ENCODE measurements at regions not wholly inside any gene's neighbourhood (a gene's known extent, or its start where the extent isn't known, plus 50 kb on each side); places are given as distances from the start of the nearest gene placed in this dataset.

DNA sequence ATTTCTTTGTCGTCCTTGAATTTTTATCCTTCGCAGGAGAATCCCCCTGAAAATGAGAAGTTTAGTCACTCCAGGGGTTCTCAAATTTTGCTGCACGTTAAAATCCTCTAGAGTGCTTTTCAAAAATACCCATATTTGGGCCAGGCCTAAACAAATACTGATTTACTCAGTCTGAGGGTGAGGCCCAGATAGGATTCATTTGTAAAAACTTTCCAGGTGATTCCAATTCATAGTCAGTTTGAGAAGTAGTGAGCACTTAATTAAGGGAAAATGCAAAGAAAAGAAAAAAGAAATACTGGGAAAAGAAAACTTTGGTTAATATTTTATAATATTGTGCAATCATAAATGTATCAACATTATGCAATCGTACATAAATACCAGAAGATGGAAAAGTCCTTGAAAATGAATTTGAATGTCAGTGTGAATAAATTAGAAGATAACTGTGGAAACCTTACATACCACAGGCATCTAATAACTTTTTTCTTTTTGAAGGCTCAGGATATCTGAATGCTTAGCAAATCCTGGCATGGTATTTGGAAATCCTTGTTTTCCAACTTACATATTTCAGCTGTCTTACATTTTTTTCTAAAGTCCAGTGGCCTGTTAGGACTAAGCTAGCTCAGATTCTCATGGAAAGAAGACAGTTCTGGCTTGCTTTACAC, 116.5 kb upstream of the DAPK1 start:
- Histone ChIP-seq H3K36me3 (ENCODE audit: control insufficient read depth in 2 of 2, extremely low read depth in 1 of 2, insufficient read depth in 2 of 2, low read length in 2 of 2) (no peaks in the 10 kb centered on the region), H2AFZ (ENCODE audit: control insufficient read depth, low read length) (no peak overlapping the region), H3K9ac (ENCODE audit: control insufficient read depth, extremely low read depth, insufficient read depth, low read length) (no peak overlapping the region), H3K27ac (ENCODE audit: control insufficient read depth, insufficient read depth, low read length) (no peak overlapping the region), H3K4me2 (ENCODE audit: control insufficient read depth, extremely low read depth, insufficient read depth, low read depth, low read length) (no peak overlapping the region), H3K9me3 (ENCODE audit: control insufficient read depth, low read depth, low read length) (no peaks in the 10 kb centered on the region), H3K27me3 (ENCODE audit: control insufficient read depth, extremely low read depth, insufficient read depth, low read length) (no peaks in the 10 kb centered on the region), H3K79me2 (ENCODE audit: control insufficient read depth, insufficient read depth, low read length) (no peaks in the 10 kb centered on the region), H3K4me3 (ENCODE audit: control insufficient read depth in 2 of 3, extremely low read depth in 1 of 3, insufficient read depth in 2 of 3, low read depth in 1 of 3, low read length in 3 of 3) (no peak overlapping the region), H3K9me1 (ENCODE audit: control insufficient read depth, extremely low read depth, insufficient read depth, low read length) (no peaks in the 10 kb centered on the region), H4K20me1 (ENCODE audit: control insufficient read depth, extremely low read depth, insufficient read depth, low read length) (no peaks in the 10 kb centered on the region), H3K4me1 (ENCODE audit: control insufficient read depth, extremely low read depth, insufficient read depth, low read length) (no peaks in the 10 kb centered on the region)
- no peak for FAIRE-seq
- TF ChIP-seq EZH2 (IDR thresholded peaks at IDR 0.05; ENCODE audit: low read length): no peak
- TF ChIP-seq, protein P1, sequence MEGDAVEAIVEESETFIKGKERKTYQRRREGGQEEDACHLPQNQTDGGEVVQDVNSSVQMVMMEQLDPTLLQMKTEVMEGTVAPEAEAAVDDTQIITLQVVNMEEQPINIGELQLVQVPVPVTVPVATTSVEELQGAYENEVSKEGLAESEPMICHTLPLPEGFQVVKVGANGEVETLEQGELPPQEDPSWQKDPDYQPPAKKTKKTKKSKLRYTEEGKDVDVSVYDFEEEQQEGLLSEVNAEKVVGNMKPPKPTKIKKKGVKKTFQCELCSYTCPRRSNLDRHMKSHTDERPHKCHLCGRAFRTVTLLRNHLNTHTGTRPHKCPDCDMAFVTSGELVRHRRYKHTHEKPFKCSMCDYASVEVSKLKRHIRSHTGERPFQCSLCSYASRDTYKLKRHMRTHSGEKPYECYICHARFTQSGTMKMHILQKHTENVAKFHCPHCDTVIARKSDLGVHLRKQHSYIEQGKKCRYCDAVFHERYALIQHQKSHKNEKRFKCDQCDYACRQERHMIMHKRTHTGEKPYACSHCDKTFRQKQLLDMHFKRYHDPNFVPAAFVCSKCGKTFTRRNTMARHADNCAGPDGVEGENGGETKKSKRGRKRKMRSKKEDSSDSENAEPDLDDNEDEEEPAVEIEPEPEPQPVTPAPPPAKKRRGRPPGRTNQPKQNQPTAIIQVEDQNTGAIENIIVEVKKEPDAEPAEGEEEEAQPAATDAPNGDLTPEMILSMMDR (optimal IDR thresholded peaks at IDR 0.05 in 1 of 3, IDR thresholded peaks at IDR 0.05 in 1 of 3, conservative IDR thresholded peaks at IDR 0.05 in 1 of 3; ENCODE audit: extremely low read depth in 1 of 3, insufficient read depth in 2 of 3, low read length in 3 of 3): no peak
- dilution Hi-C loops (cut with MboI; ENCODE audit: extremely low pct_ligation_motif_present, low sequenced_read_pairs): no loop called here
- DNase-seq (ENCODE audit: low read depth, low spot score): no peak

GRCh38 chr9:87381746-87382145, 115.9 kb upstream of the DAPK1 start:
- TF ChIP-seq EZH2 (IDR thresholded peaks at IDR 0.05; ENCODE audit: low read length): no peak
- TF ChIP-seq, protein P1 (optimal IDR thresholded peaks at IDR 0.05 in 1 of 3, IDR thresholded peaks at IDR 0.05 in 1 of 3, conservative IDR thresholded peaks at IDR 0.05 in 1 of 3; ENCODE audit: extremely low read depth in 1 of 3, insufficient read depth in 2 of 3, low read length in 3 of 3): no peak
- Histone ChIP-seq H3K79me2 (ENCODE audit: control insufficient read depth, insufficient read depth, low read length) (no peaks in the 10 kb centered on the region), H4K20me1 (ENCODE audit: control insufficient read depth, extremely low read depth, insufficient read depth, low read length) (no peaks in the 10 kb centered on the region), H3K4me1 (ENCODE audit: control insufficient read depth, extremely low read depth, insufficient read depth, low read length) (no peaks in the 10 kb centered on the region), H3K27me3 (ENCODE audit: control insufficient read depth, extremely low read depth, insufficient read depth, low read length) (no peaks in the 10 kb centered on the region), H3K27ac (ENCODE audit: control insufficient read depth, insufficient read depth, low read length) (no peak overlapping the region), H3K36me3 (ENCODE audit: control insufficient read depth in 2 of 2, extremely low read depth in 1 of 2, insufficient read depth in 2 of 2, low read length in 2 of 2) (no peaks in the 10 kb centered on the region), H3K4me2 (ENCODE audit: control insufficient read depth, extremely low read depth, insufficient read depth, low read depth, low read length) (no peak overlapping the region), H2AFZ (ENCODE audit: control insufficient read depth, low read length) (no peak overlapping the region), H3K9ac (ENCODE audit: control insufficient read depth, extremely low read depth, insufficient read depth, low read length) (no peak overlapping the region), H3K9me1 (ENCODE audit: control insufficient read depth, extremely low read depth, insufficient read depth, low read length) (no peaks in the 10 kb centered on the region), H3K9me3 (ENCODE audit: control insufficient read depth, low read depth, low read length) (no peaks in the 10 kb centered on the region), H3K4me3 (ENCODE audit: control insufficient read depth in 2 of 3, extremely low read depth in 1 of 3, insufficient read depth in 2 of 3, low read depth in 1 of 3, low read length in 3 of 3) (no peak overlapping the region)
- no peak for DNase-seq (ENCODE audit: low read depth, low spot score)
- dilution Hi-C loops (cut with MboI; ENCODE audit: extremely low pct_ligation_motif_present, low sequenced_read_pairs): no loop called here
- no peak for FAIRE-seq
